ENCODE measurements at regions not wholly inside any gene's neighbourhood (a gene's known extent, or its start where the extent isn't known, plus 50 kb on each side); places are given as distances from the start of the nearest gene placed in this dataset.
A peak's percentile ranks its signal among the peaks of the same experiment; 100 is the strongest.

- no peaks in the 10 kb centered on the region for H3K27me3 Mint-ChIP-seq
- peaks cover 49% of the 10 kb centered on the region for H3K4me1 Mint-ChIP-seq (ENCODE audit: low read depth)
- no peaks in the 10 kb centered on the region for H3K9me3 Mint-ChIP-seq (ENCODE audit: low read depth)
- no peak for DNase-seq (ENCODE audit: low spot score, unreplicated experiment)
- H3K4me3 Mint-ChIP-seq (ENCODE audit: low read depth): peak overlapping the region; percentile 83
- H3K36me3 Mint-ChIP-seq (ENCODE audit: insufficient read depth): peaks cover 13% of the 10 kb centered on the region
- no peak for TF ChIP-seq CTCF (IDR thresholded peaks at IDR 0.05; ENCODE audit: unreplicated experiment)
- peak overlapping the region; percentile 81 for H3K27ac Mint-ChIP-seq
Measured at GRCh38 chr4:71186257-71186565, 152.6 kb upstream of the SLC4A4 start.

GRCh38 chr4:71186566-71187403, 152.0 kb upstream of the SLC4A4 start:
- Mint-ChIP-seq H3K4me1 (ENCODE audit: low read depth) (peaks cover 52% of the 10 kb centered on the region), H3K27ac (peak overlapping the region; percentile 85), H3K27me3 (no peaks in the 10 kb centered on the region), H3K4me3 (ENCODE audit: low read depth) (peak overlapping the region; percentile 88), H3K9me3 (ENCODE audit: low read depth) (no peaks in the 10 kb centered on the region), H3K36me3 (ENCODE audit: insufficient read depth) (peaks cover 16% of the 10 kb centered on the region)
- TF ChIP-seq CTCF (IDR thresholded peaks at IDR 0.05; ENCODE audit: unreplicated experiment): no peak
- peak; percentile 57 for DNase-seq (ENCODE audit: low spot score, unreplicated experiment)

GRCh38 chr4:71187404-71188155, 151.2 kb upstream of the SLC4A4 start:
- no peak for TF ChIP-seq CTCF (IDR thresholded peaks at IDR 0.05; ENCODE audit: unreplicated experiment)
- H3K4me1 Mint-ChIP-seq (ENCODE audit: low read depth): peaks cover 48% of the 10 kb centered on the region
- H3K4me3 Mint-ChIP-seq (ENCODE audit: low read depth): peak overlapping the region; percentile 88
- peak overlapping the region; percentile 94 for H3K27ac Mint-ChIP-seq
- H3K9me3 Mint-ChIP-seq (ENCODE audit: low read depth): no peaks in the 10 kb centered on the region
- no peaks in the 10 kb centered on the region for H3K27me3 Mint-ChIP-seq
- peak; percentile 13 for DNase-seq (ENCODE audit: low spot score, unreplicated experiment)
- peaks cover 19% of the 10 kb centered on the region for H3K36me3 Mint-ChIP-seq (ENCODE audit: insufficient read depth)

- peak overlapping the region; percentile 94 for H3K27ac Mint-ChIP-seq
- peaks cover 42% of the 10 kb centered on the region for H3K4me1 Mint-ChIP-seq (ENCODE audit: low read depth)
- no peaks in the 10 kb centered on the region for H3K9me3 Mint-ChIP-seq (ENCODE audit: low read depth)
- no peaks in the 10 kb centered on the region for H3K27me3 Mint-ChIP-seq
- TF ChIP-seq CTCF (IDR thresholded peaks at IDR 0.05; ENCODE audit: unreplicated experiment): peak; percentile 45
- DNase-seq (ENCODE audit: low spot score, unreplicated experiment): no peak
- peaks cover 23% of the 10 kb centered on the region for H3K36me3 Mint-ChIP-seq (ENCODE audit: insufficient read depth)
- peak overlapping the region; percentile 88 for H3K4me3 Mint-ChIP-seq (ENCODE audit: low read depth)
Measured at GRCh38 chr4:71188156-71188640, 150.6 kb upstream of the SLC4A4 start.

- TF ChIP-seq CTCF (IDR thresholded peaks at IDR 0.05; ENCODE audit: unreplicated experiment): no peak
- Mint-ChIP-seq H3K9me3 (ENCODE audit: low read depth) (no peaks in the 10 kb centered on the region), H3K4me3 (ENCODE audit: low read depth) (peak overlapping the region; percentile 88), H3K36me3 (ENCODE audit: insufficient read depth) (peaks cover 26% of the 10 kb centered on the region), H3K4me1 (ENCODE audit: low read depth) (peaks cover 38% of the 10 kb centered on the region), H3K27ac (peak overlapping the region; percentile 46), H3K27me3 (no peaks in the 10 kb centered on the region)
- no peak for DNase-seq (ENCODE audit: low spot score, unreplicated experiment)
Measured at GRCh38 chr4:71188951-71189350, 149.9 kb upstream of the SLC4A4 start.
